ENCODE measurements at regions not wholly inside any gene's neighbourhood (a gene's known extent, or its start where the extent isn't known, plus 50 kb on each side); places are given as distances from the start of the nearest gene placed in this dataset.

DNA sequence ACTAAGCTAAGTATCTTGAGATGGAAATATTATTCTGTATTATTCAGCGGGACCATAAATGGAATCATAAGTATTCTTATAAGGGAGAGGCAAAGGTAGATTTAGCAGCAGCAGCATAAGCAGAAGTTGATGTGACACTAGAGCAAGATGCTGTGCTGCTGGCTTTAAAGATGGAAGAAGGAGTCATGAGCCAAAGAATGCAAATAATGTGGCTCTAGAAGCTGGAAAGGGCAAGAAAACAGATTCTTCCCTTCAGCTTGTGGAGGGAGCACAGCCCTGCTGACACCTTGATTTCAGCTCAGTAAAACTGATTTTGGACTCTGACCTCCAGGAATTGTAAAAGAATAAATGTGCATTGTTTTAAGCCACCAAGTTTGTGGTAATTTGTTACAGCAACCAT is 144.2 kb upstream of the ANKRD28 start:
- no CpG with 5 or more reads among the region's 1 CpG for WGBS (ENCODE audit: extremely low coverage, insufficient read length, low lambda C conversion rate)
- Histone ChIP-seq H3K79me2 (ENCODE audit: insufficient read depth, low read length) (no peaks in the 10 kb centered on the region), H2BK5ac (ENCODE audit: insufficient read length, low read length) (no peak overlapping the region), H4K91ac (ENCODE audit: insufficient read length, low read depth, low read length) (no peak overlapping the region), H3K27me3 (ENCODE audit: insufficient read depth, low read length) (no peaks in the 10 kb centered on the region), H3K9ac (ENCODE audit: extremely low read depth, insufficient read length, low read length) (no peak overlapping the region), H2AK5ac (ENCODE audit: insufficient read length, low read length) (no peak overlapping the region), H3K23ac (ENCODE audit: insufficient read length, low read depth, low read length) (no peak overlapping the region), H3K9me3 (ENCODE audit: control insufficient read depth, low read depth, low read length) (no peaks in the 10 kb centered on the region), H2BK20ac (ENCODE audit: low read depth, low read length, poor library complexity, severe bottlenecking) (no peak overlapping the region), H3K4me2 (ENCODE audit: insufficient read depth, insufficient read length, low read length) (no peak overlapping the region), H3K4me1 (ENCODE audit: insufficient read depth, low read length) (no peaks in the 10 kb centered on the region), H3K14ac (ENCODE audit: insufficient read depth, low read length) (no peak overlapping the region), H4K8ac (replicated peaks; ENCODE audit: insufficient read length, low read depth, low read length) (no peak overlapping the region), H3K18ac (ENCODE audit: insufficient read length, low read depth, low read length) (no peak overlapping the region), H3K56ac (ENCODE audit: insufficient read length, low read depth, low read length) (no peak overlapping the region), H3T11ph (ENCODE audit: low read length) (no peak overlapping the region), H3K79me1 (ENCODE audit: insufficient read depth, low read depth, low read length, poor library complexity, severe bottlenecking) (no peaks in the 10 kb centered on the region), H4K5ac (ENCODE audit: insufficient read length, low read depth, low read length) (no peak overlapping the region), H2BK15ac (ENCODE audit: low read depth, low read length) (no peak overlapping the region), H3K4ac (ENCODE audit: low read depth, low read length) (no peak overlapping the region), H3K23me2 (ENCODE audit: insufficient read length, low read depth, low read length, poor library complexity, severe bottlenecking) (no peaks in the 10 kb centered on the region), H3K27ac (ENCODE audit: insufficient read length, low read depth, low read length) (no peak overlapping the region), H2BK12ac (ENCODE audit: insufficient read length, low read depth, low read length) (no peak overlapping the region), H2AFZ (ENCODE audit: low read length) (no peak overlapping the region), H2BK120ac (ENCODE audit: low read depth, low read length, poor library complexity, severe bottlenecking) (no peak overlapping the region), H4K20me1 (ENCODE audit: control insufficient read depth, insufficient read depth, insufficient read length) (no peaks in the 10 kb centered on the region)
- Mint-ChIP-seq H3K4me3 (no peak overlapping the region), H3K9me3 (peaks cover 4 to 9% of the 10 kb centered on the region in 2 experiments; a peak in 4 of 5 replicates), H3K36me3 (ENCODE audit: insufficient read depth in 1 of 3, low read depth in 3 of 3) (peaks cover 0 to 8% (median 6%) of the 10 kb centered on the region in 3 experiments; a peak in 3 of 7 replicates), H3K27ac (no peak overlapping the region), H3K27me3 (ENCODE audit: low read depth) (peaks cover 3% of the 10 kb centered on the region; the same call in 1 of the 2 replicates), H3K4me1 (no peaks in the 10 kb centered on the region)
- DNase-seq, result no peak
- no peak for TF ChIP-seq CTCF (conservative IDR thresholded peaks at IDR 0.05)
